SK-N-SH treated with all-trans-retinoic acid at 6 μM for 48 hours (cell line): ENCODE measurements at regions not wholly inside any gene's neighbourhood (a gene's known extent, or its start where the extent isn't known, plus 50 kb on each side); places are given as distances from the start of the nearest gene placed in this dataset.

Experiments
- ATAC-seq: fragments of 200-7000 bp; cut with Tn5 transposase; 3 replicates; pipeline ENCODE4 v1.9.1; 2020; ENCODE audit warnings: mild to moderate bottlenecking, moderate library complexity
- ARNTL ChIP-seq: fragments of 450-650 bp; formaldehyde crosslinking; IDR thresholded peaks from 2 replicates; pipeline ENCODE4 v1.5.0; 2020; ENCODE audit warnings: low read depth, mild to moderate bottlenecking, moderate library complexity, borderline replicate concordance
- BACH2 ChIP-seq: fragments of 250-450 bp; sonication (Bioruptor Pico); IDR thresholded peaks from 2 replicates; pipeline ENCODE4 v1.9.0; 2021; ENCODE audit warnings: mild to moderate bottlenecking, borderline replicate concordance
- CREB5 ChIP-seq: fragments of 250-450 bp; sonication (Bioruptor Pico); IDR thresholded peaks from 2 replicates; pipeline ENCODE4 v1.5.1; 2020; ENCODE audit warnings: low read depth, mild to moderate bottlenecking, moderate library complexity
- CSDC2 ChIP-seq: fragments of 250-450 bp; sonication (Bioruptor Pico); IDR thresholded peaks from 2 replicates; pipeline ENCODE4 v1.5.0; 2020; ENCODE audit warnings: mild to moderate bottlenecking, moderate library complexity
- CSRNP3 ChIP-seq: fragments of 250-450 bp; sonication (Bioruptor Pico); IDR thresholded peaks from 2 replicates; pipeline ENCODE4 v1.5.1; 2021; ENCODE audit warnings: mild to moderate bottlenecking, moderate library complexity
- GLIS3 ChIP-seq: fragments of 250-450 bp; sonication (Bioruptor Pico); IDR thresholded peaks from 2 replicates; pipeline ENCODE4 v1.5.0; 2020; ENCODE audit warnings: mild to moderate bottlenecking, moderate library complexity
- ISL1 ChIP-seq: fragments of 250-450 bp; sonication (Bioruptor Pico); IDR thresholded peaks from 2 replicates; pipeline ENCODE4 v2.1.2; 2022; ENCODE audit warnings: mild to moderate bottlenecking, moderate library complexity
- OSR1 ChIP-seq: fragments of 250-450 bp; sonication (Bioruptor Pico); IDR thresholded peaks from 2 replicates; pipeline ENCODE4 v1.8.0; 2022; ENCODE audit warnings: moderate library complexity, mild to moderate bottlenecking, inconsistent platforms
- PATZ1 ChIP-seq: fragments of 250-450 bp; sonication (Bioruptor Pico); IDR thresholded peaks from 2 replicates; pipeline ENCODE4 v1.8.0; 2020; ENCODE audit warnings: mild to moderate bottlenecking, moderate library complexity, borderline replicate concordance
- POU6F1 ChIP-seq: fragments of 250-450 bp; sonication (Bioruptor Pico); IDR thresholded peaks from 2 replicates; pipeline ENCODE4 v1.8.0; 2021; ENCODE audit warnings: low read depth, mild to moderate bottlenecking, moderate library complexity, borderline replicate concordance
- PPARA ChIP-seq: fragments of 250-450 bp; sonication (Bioruptor Pico); IDR thresholded peaks from 2 replicates; pipeline ENCODE4 v1.5.0; 2020; ENCODE audit warnings: mild to moderate bottlenecking, borderline replicate concordance
- SNAI2 ChIP-seq: fragments of 250-450 bp; sonication (Bioruptor Pico); IDR thresholded peaks from 2 replicates; pipeline ENCODE4 v1.5.0; 2020; ENCODE audit warnings: mild to moderate bottlenecking, moderate library complexity
- TCF4 ChIP-seq: fragments of 250-450 bp; sonication (Bioruptor Pico); IDR thresholded peaks from 2 replicates; pipeline ENCODE4 v1.8.0; 2021; ENCODE audit warnings: mild to moderate bottlenecking, moderate library complexity, borderline replicate concordance
- TOX ChIP-seq: fragments of 250-450 bp; sonication (Bioruptor Pico); IDR thresholded peaks from 2 replicates; pipeline ENCODE4 v1.8.0; 2021; ENCODE audit warnings: mild to moderate bottlenecking, moderate library complexity, borderline replicate concordance
- TSHZ2 ChIP-seq: fragments of 250-450 bp; sonication (Bioruptor Pico); IDR thresholded peaks from 2 replicates; pipeline ENCODE4 v1.5.0; 2020; ENCODE audit warnings: mild to moderate bottlenecking, moderate library complexity
- ZC3H10 ChIP-seq: fragments of 250-450 bp; sonication (Bioruptor Pico); IDR thresholded peaks from 2 replicates; pipeline ENCODE4 v1.5.1; 2021; ENCODE audit warnings: mild to moderate bottlenecking, moderate library complexity
- ZFP3 ChIP-seq: fragments of 250-450 bp; sonication (Bioruptor Pico); IDR thresholded peaks from 2 replicates; pipeline ENCODE4 v1.5.0; 2020; ENCODE audit warnings: mild to moderate bottlenecking, moderate library complexity
- ZFP30 ChIP-seq: fragments of 450-650 bp; formaldehyde crosslinking; IDR thresholded peaks from 2 replicates; pipeline ENCODE4 v1.5.0; 2022; ENCODE audit warnings: mild to moderate bottlenecking, moderate library complexity
- ZNF8 ChIP-seq: fragments of 450-650 bp; formaldehyde crosslinking; IDR thresholded peaks from 2 replicates; pipeline ENCODE4 v1.5.0; 2020; ENCODE audit warnings: mild to moderate bottlenecking, moderate library complexity

- ATAC-seq, result no peak
- TF ChIP-seq CSRNP3 (CRISPR knock-in tag) (no peak), ISL1 (CRISPR knock-in tag) (no peak), TOX (CRISPR knock-in tag) (no peak), ARNTL (CRISPR knock-in tag) (no peak), OSR1 (no peak)
These were observed 295.3 kb downstream of the IPO8 start for GRCh38 chr12:30400349-30400748.

- TF ChIP-seq ARNTL (CRISPR knock-in tag) (no peak), ZFP30 (no peak), OSR1 (no peak), SNAI2 (no peak), ISL1 (CRISPR knock-in tag) (no peak), ZC3H10 (no peak), TCF4 (CRISPR knock-in tag) (no peak), ZFP3 (CRISPR knock-in tag) (no peak), CREB5 (CRISPR knock-in tag) (no peak), POU6F1 (CRISPR knock-in tag) (no peak), TOX (CRISPR knock-in tag) (no peak), BACH2 (no peak), ZNF8 (CRISPR knock-in tag) (no peak), CSDC2 (CRISPR knock-in tag) (no peak), CSRNP3 (CRISPR knock-in tag) (no peak)
- TF ChIP-seq, all 23 proteins: peak for 0
- no peak for ATAC-seq
These were observed 295.8 kb downstream of the IPO8 start for GRCh38 chr12:30399859-30400258.

GRCh38 chr12:30396576-30396975 is 299.1 kb downstream of the IPO8 start:
- ATAC-seq, result no peak
- TF ChIP-seq PATZ1 (no peak), GLIS3 (CRISPR knock-in tag) (no peak), ZFP3 (CRISPR knock-in tag) (no peak), POU6F1 (CRISPR knock-in tag) (no peak), PPARA (CRISPR knock-in tag) (no peak), CSDC2 (CRISPR knock-in tag) (no peak), TOX (CRISPR knock-in tag) (no peak), ZNF8 (CRISPR knock-in tag) (no peak), ZFP30 (no peak), TSHZ2 (CRISPR knock-in tag) (no peak), SNAI2 (no peak), ISL1 (CRISPR knock-in tag) (no peak)
